GM12892 (cell line): ENCODE measurements at regions not wholly inside any gene's neighbourhood (a gene's known extent, or its start where the extent isn't known, plus 50 kb on each side); places are given as distances from the start of the nearest gene placed in this dataset.
"Not testable (repeated sequence)": the region's sequence is repeated elsewhere in the genome, so short reads cannot be mapped to it uniquely, and the experiment has no call there.

Experiments used
- POLR2A ChIP-seq: IDR thresholded peaks from 2 replicates; pipeline ENCODE4 v1.6.1; 2011; ENCODE audit warnings: low read depth, low read length, control low read depth
- POLR2AphosphoS5 ChIP-seq: IDR thresholded peaks from 2 replicates; pipeline ENCODE4 v1.6.1; 2011; ENCODE audit warnings: low read depth, low read length, control low read depth
- TAF1 ChIP-seq: IDR thresholded peaks from 2 replicates; pipeline ENCODE4 v1.6.1; 2011; ENCODE audit warnings: low read depth, mild to moderate bottlenecking, control low read depth, low read length, borderline replicate concordance

GRCh38 chr5:20797216-20797615, 809.2 kb upstream of the CDH18 start:
- TF ChIP-seq POLR2A, POLR2AphosphoS5, TAF1: not testable (repeated sequence)
